NCI-H1092 treated with DMSO at 0.1 percent for 48 hours (cell line): ENCODE measurements at regions not wholly inside any gene's neighbourhood (a gene's known extent, or its start where the extent isn't known, plus 50 kb on each side); places are given as distances from the start of the nearest gene placed in this dataset.
A peak's percentile ranks its signal among the peaks of the same experiment; 100 is the strongest.
"Not testable (repeated sequence)": the region's sequence is repeated elsewhere in the genome, so short reads cannot be mapped to it uniquely, and the experiment has no call there.

Experiments used
- DNase-seq: peaks from one replicate; lab custom pipeline; 2025; lab: John Stamatoyannopoulos, UW

DNA sequence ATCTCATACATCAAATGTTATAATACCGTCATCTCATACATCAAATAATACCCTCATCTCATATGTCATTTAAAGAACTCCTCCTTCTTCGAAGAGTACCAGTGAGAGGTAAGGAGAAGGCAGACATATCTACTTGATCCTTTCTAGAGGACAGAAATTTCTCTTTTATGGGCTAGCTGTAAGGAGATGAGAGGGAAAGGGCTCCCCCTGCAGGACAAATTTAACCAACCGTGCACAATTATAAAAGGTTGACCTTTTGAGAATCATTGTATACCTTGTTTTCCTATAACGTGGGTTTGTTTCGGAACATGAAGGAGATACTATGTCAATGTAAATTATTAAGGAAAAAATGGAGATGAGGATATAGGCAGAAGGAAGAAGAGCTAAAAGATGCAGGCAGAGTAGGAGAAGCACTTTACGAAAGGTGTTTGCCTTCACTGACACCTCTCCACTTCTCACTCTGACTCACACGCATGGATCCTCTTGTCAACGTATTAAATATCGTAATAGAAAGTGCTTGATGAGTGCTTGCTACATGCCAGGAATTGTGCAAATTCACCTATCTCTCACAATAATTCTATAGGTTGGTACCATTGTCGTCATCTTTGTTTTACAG lies 465.9 kb upstream of the ERCC4 start:
- DNase-seq, result peak; percentile 73

DNA sequence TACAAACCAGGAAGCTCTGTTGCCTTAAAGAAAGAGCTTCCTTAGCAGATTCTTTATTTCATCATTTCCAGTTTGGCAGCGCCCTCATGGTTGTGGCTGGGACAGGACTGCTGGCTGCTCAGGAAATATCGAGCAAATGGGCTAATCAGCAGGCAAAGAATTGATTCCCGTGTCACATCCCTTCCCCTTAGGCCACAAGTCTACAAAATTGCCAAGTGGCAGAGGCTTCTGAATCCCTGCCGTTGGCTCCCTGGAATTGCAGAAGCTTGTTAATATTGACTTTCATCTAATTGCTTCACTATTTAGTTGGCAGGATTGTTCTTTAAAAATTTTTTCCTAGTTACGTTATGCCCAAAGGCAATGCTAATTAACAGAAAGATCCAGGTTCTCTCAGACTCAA lies 456.3 kb upstream of the ERCC4 start:
- DNase-seq, result no peak

DNA sequence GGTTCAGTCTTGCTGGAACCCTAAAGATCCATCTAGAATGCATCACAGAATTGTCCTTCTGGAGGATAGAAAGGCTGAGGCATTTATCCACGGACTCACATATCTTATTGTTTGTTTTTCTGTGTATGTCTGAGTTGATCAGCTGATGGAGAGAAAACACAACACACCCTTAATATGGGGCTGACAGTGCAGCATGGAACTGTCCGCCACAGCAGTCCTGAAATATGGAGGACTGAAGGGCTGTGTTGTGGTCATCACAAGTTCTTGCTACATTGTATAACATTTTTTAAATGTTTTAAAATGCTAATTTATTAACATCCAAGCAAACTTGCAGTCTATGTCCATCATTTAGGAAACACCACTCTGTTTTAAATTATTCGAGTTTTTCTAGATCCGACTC lies 448.9 kb upstream of the ERCC4 start:
- DNase-seq, result no peak

DNA sequence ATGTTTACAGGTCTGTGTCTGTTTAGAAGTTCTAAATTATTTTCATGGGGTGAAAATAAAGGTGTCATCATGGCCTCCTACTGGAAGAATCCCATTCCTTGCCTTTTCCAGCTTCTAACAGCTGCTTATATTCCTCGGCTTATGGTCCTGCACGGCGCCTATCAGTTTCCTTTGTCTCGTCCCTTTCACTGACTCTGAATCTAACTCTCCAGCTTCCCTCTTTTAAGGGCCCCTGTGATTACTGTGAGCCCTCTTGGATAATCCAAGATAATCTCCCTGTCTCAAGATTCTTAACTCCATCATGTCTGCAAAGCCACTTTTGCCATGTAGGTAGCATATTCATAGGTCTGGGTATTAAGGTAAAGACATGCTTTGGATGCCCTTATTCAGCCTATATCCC lies 441.0 kb upstream of the ERCC4 start:
- DNase-seq, result no peak

DNA sequence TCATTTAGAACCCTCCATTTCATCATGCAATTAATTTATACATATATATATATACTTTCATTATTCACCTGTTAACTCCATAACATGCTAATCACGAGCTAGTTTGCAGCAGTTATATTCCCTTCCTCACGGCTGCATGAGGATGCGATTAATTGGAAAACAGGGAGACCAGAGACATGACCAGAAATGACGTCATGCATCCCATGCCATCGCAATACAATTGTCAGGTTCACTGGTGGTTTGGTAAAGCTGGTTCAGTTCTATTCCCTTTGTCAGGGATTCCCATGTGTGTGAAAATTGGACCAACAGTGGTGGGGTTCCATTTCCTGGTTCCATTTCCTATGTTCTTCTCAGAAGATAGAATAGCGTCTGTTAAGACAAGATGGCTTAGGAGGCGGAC lies 440.4 kb upstream of the ERCC4 start:
- DNase-seq, result no peak

DNA sequence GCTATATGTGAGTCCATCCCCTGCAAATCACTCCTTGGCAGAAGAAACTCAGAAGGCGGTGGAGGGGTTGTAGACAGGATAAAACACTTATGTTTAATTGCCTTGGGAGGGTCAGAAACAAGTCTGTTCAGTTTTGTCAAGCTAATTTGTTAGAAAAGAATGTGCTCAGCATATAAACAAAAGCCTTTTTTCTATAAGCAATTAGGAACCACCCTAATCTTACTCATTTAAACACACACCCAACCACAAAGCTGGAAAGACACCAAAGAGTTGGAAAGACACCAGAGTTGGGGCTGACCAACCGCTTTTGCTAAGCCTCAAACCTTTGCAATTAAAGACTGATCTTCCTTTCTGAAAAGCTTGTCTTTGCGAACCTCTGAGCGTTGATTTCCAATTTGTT lies 439.2 kb upstream of the ERCC4 start:
- no peak for DNase-seq

DNA sequence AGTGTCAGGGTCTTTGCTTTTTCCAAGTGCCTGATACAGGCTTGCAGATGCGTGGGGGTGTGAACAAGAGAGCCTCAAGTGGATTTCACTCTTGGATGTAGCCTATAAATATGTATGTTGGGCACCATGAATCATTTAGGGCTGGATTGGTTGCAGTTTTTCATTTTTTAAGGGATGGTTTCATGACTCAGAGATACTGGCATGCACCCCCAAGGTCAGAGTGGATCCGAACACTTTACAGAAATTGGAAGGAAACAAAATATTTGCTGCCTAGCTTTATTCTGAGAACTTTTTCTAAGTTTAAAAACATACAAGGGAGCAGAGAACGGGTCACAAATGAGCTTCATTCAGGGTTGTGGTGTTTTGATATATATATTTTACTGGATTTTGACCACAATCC lies 436.8 kb upstream of the ERCC4 start:
- DNase-seq, result no peak

DNA sequence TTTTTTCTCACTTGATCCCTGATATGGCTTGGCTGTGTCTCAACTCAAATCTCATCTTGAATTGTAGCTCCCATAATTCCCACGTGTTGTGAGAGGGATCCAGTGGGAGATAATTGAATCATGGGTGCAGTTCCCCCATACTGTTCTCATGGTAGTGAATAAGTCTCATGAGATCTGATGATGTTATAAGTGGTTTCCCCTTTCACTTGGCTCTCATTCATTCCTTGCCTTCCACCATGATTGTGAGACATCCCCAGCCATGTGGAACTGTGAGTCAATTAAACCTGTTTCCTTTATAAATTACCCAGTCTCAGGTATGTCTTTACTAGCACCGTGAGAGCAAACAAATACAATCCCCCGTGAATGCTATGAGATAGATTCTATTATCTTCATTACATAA lies 430.5 kb upstream of the ERCC4 start:
- DNase-seq, result not testable (repeated sequence)

DNA sequence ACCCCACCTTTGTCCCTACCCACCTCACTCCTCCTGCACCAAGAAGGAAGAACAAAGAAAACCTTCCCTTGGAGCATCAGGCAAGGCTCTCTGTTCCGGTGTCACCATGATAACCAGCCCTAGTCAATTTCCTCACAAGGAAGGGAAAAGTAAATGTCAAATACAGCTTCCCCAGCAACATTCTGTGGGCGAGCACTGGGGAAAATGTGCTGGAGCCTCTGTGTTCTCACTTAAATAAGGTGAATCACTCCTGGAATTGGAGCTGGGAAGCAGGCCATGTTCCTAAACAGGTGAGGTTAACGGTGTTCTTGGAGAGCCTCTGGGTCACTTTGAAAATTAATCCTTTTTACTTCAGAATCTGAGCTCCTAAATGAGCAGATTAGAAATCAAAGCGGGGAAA lies 427.9 kb upstream of the ERCC4 start:
- no peak for DNase-seq

DNA sequence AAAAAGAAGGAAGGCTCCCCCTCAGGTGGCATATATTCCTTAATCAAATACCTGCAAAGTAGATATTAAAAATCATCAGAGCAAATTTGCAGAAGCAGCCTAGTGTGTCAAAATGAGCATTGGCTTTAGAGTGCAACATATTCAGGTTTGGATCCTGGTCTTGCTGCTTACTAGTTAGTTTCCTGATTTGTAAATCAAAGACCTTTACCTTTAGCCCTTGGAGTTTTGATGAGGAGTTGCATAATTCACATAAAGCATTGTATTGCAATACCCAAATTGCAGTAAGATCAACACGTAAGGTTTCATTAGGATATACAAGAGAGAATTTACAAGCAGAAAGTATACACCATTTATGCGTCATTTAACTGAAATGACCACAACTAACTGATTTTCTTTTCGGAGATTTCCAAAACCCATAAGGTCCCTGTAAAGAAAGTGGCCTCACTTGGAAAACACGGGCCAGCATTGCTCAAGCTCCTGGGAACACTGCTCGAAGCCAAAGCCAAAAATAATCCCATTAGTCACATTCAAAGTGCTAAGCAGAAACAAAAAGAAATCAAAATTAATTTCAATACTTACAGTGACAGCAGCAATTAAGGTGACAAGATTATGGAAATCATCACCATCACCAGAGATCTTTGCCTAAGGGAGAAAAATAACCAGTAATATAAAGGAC lies 415.9 kb upstream of the ERCC4 start:
- DNase-seq, result no peak

DNA sequence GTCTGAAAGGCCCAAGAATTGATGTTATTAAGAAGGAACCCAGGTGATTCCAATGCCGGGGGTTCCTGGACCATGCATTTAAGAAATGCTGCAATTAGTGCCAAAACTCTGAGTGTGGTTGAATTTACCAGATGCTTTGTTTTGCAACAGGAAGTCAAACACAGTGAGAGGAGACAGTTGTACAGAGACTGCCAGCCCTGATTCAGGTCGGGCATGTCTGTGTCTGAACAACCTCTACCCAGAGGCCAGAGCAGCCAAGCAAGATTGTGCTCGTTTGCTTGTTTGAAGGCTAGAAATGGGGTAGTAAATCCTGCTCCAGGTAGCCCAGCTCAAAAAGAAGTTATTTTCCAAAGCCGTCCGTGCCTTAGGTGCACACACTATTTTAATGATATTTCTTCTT lies 412.4 kb upstream of the ERCC4 start:
- DNase-seq, result no peak

DNA sequence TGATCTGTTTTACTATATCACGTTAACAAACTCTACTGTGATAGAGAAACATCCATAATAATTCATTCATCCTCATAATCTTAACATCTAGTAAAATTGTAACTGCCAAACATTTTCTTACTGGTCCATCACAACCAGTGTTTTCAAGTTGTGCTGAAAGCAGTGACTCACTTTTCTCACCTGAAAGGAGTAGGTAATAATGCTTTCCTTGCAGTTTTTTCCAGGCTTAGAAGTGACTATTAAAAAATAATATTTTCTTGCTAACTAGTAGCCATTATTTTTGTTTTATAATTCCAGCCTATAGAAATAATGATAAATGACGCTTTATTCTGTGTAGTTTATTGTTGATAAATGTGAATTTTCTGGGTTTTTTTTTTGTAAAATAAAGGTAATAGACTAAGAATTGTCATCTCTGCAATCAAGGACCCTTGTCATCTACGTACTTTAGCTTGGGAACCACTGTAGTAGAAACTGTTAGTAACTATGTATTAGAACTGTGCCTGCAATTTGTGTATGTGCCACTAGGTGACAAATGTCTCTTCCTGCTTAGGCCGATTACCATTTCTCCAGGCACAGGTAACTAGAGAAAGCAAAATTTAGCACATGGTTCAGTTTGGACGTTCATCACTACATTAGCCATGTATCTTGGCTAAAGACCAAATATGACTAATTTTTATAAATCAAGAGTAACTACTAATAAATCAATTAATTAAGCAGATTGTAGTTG lies 409.4 kb upstream of the ERCC4 start:
- no peak for DNase-seq

DNA sequence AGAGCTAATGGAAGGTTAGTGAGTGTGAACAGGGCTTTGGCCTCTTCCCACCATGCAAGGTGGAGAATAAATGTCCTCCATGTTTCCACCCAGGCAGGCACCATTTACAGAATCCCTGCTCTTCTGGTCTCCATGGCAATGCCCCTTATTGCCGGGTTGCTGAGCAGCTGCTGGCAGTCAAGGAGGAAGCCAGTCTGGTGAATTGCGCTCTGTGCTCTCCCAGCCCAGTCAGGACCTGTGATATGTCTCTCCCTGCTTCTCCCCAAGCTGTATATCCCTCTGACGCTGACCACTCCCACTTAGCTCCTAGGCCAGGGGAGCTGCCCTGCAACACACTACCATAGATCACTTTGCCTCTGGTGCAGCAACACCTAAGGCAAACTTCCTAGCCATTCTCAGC lies 402.1 kb upstream of the ERCC4 start:
- peak; percentile 69 for DNase-seq

DNA sequence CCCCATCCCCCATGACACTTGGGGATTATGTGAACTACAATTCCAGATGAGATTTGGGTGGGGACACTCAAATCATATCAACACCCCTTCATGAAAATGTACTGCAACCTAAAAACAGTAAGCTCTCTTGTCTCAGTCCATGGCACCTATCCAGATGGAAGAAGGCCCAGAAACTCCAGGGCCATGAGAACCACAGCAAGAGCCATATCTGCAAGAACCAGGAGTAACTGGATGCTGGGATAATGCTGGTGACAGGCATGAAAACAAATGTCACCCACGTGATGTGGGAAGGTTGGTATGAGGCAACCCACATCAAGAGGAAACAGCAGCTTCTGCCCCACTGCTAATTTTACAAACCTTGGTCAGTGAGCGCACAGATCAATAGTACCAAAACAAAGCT lies 400.1 kb upstream of the ERCC4 start:
- no peak for DNase-seq

DNA sequence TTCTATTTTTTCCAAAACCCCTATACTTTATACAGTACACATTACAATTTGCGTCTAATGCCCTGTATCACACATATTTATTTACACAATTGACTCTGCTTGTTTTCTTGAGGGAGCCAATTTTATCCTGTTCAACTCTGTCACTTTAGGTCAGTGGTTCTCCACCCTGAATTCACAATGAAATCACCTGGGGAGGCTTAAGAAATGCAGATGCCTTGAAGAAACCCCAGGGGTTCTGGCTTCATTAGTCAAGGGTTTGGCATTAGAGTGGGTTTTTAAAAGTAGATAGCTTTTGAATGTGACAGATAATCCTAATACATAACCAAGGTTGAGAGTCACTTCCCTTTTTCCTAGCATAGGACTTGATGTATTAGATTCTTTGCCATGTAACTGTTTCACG lies 398.6 kb upstream of the ERCC4 start:
- no peak for DNase-seq

DNA sequence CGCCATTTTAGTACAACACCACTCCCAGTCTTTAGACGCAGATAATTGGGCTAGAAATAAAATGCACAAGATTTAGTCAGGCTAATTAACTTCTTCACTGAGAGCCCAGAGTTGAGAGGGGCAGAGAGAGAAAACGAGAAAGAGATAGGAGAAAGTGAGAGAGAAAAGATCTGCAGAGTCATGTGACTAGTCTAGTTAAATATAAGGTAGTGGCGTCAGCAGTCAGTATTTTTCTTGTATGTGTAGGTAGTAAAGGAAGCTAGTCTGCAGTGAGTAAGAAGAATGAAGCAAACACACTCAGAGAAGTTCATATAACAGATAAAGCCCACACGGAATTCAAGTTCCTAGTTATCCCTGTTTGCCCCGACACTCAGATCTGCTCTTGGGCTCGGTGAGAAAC lies 392.6 kb upstream of the ERCC4 start:
- no peak for DNase-seq

DNA sequence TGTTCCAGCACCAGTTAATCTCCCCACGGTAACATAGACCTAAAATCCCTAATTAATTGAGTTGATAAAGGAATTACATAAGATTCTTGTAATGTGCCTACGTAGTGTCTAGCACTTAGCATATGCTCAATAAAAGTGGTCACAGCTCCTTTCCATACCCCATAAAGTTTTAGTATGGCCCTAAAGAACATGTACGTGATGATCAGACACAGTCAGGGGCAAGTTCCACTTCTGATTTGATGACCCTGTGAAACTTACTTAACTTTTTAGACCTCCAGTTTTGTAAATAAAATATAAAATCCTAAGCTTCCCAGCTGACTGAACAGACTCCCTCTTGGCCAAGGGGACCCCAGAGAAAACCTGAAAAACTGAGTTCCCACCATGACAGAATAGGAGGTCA lies 391.3 kb upstream of the ERCC4 start:
- DNase-seq, result no peak

DNA sequence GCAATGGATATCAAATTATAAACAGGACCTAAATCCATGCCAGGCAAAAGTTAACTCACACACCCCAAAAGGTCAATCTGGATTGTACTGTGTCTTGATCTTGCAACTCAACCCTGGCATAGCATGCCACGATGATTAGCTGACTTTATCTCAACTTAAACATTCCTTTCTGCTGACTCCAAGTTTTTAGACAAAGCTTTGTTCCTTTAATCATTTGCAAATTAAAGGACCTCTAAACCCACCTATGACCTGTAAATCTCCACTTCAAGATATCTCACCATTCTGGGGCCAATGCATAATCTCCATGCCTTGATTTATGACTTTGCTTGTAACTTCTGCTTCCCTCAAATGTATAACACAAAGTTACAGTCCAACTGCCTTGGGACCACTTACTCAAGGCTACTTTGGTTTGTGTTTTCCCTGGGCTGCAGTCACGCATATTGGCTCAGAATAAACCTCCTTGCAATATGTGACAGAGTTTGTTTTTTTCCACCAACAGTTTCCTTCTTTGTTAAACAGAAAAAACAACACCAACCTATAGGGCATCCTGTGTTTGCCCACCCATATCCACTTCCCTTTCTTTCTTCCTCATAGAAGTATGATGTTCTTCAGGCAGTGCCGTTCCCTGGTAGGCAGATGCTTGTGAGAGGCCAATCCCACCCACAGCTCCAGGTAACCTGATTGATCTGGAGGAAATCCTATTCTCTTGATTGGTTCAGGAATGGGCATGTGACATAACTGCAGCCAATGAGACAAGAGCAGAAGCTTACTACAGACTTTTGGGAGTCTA lies 390.6 kb upstream of the ERCC4 start:
- DNase-seq, result no peak

DNA sequence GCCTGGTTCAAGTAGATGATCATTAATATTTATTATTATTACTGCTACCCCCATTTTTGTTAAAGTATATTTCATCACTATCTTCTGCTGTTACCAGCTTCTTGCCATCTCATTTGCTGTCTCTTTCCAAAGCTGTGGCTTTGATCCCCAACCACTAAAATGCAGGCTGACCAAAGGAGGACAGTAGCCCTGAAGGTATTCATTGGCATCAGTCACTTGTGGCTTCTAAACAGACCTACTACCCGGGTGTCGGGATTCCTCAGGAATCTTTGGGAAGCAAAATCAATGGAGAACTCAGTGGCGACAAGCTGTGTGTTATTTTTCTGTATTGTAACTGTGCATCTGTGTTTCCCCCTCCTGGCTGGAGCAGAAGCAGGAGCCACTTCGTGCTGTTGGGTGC lies 379.2 kb upstream of the ERCC4 start:
- DNase-seq, result no peak

DNA sequence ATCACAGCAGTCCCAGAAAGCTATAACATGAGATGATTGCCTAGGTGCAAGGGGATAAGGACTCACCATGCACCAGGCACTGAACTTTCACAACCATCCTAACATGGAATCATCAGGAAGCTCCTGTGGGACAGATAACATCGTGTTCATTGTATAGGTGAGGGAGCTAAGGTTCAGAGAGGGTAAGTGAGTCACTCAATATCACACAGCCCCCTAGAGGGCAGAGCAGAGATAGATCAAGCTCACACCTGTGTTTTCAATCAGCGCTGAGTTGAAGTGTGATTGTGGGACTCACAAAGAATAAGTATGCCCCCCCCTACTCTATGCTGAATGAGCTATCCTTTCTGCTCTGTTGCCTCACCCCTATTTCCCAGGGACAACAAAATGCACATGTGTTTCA lies 377.7 kb upstream of the ERCC4 start:
- no peak for DNase-seq

DNA sequence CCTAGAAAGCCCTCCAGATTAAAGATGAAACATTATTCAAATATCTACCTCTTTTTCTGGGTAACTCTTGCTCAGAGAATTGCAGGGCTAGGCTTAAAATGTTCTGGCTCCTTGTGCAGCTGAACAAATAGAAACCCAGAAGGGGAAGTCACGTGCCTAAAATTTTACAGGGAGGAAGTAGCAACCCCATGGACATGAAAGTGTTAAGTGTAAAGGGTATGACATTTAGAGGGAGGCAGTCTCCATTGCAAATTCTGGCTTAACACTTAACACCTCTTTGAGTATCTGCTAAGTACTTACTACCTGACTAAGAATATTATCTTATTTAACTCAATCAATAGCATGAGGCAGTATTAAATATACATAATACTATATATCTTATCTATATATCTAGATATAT lies 376.1 kb upstream of the ERCC4 start:
- no peak for DNase-seq

DNA sequence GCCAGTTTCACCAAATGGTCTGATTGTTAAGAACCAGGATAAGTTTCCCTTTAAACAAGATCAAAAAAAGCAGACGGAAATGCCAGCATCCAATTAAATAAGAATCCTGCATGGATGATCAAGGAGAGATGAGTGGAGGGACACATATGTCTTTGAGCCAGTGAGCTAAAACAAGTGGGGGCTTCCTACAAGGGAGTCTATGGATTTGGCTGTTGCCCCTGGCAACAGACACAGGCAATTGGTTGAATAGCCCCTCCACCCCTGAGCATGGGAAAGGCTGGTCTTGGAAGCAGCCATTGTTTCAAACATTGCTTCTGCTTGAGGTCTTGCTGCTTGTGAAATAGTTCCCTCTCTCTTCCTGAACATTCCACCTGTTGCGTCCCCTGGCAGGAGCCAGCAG lies 374.7 kb upstream of the ERCC4 start:
- DNase-seq, result no peak

DNA sequence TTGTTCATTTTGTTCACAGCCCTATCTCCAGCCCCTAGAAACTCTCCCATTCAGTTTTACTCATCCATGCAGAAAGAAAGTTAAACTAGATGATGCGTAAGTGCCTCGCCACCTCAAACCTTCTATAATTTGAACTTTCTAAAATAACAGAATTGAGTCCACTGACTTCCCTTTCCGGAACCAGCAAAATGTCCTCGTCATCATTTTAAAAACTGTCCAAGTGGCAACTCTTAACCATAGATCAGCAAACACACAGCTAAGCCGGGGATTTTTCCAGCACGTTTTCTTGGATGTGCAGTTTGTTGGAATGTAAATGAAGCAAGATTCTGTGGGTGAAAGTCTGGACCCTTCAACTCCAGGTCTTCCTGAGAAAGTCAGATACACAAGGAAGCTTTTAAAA lies 369.7 kb upstream of the ERCC4 start:
- no peak for DNase-seq
